HG03558 (cell line): ENCODE measurements at regions not wholly inside any gene's neighbourhood (a gene's known extent, or its start where the extent isn't known, plus 50 kb on each side); places are given as distances from the start of the nearest gene placed in this dataset.
A peak's percentile ranks its signal among the peaks of the same experiment; 100 is the strongest.
"Not testable (repeated sequence)": the region's sequence is repeated elsewhere in the genome, so short reads cannot be mapped to it uniquely, and the experiment has no call there.

Experiments
- ATAC-seq: cut with Tn5 transposase; IDR thresholded peaks from one replicate; pipeline ENCODE4 v1.9.1; 2021; ENCODE audit warnings: moderate number of reproducible peaks; ENCODE audit not compliant: unreplicated experiment; ENCODE audit errors: extremely low read depth

GRCh38 chr1:157237522-157237921 is 99.3 kb upstream of the ETV3 start:
- no peak for ATAC-seq

GRCh38 chr1:157236072-157236471 is 97.9 kb upstream of the ETV3 start:
- no peak for ATAC-seq

- no peak for ATAC-seq
Observed at GRCh38 chr1:157235307-157235706, 97.1 kb upstream of the ETV3 start.

GRCh38 chr1:157234705-157235273 is 96.6 kb upstream of the ETV3 start:
- ATAC-seq = no peak

GRCh38 chr1:157233131-157233530 is 94.9 kb upstream of the ETV3 start:
- peak; percentile 76 for ATAC-seq

- no peak for ATAC-seq
Observed at GRCh38 chr1:157231846-157232525, 93.8 kb upstream of the ETV3 start.

- ATAC-seq = no peak
Observed at GRCh38 chr1:157230500-157230899, 92.3 kb upstream of the ETV3 start.

- ATAC-seq = no peak
Observed at GRCh38 chr1:157227700-157228099, 89.5 kb upstream of the ETV3 start.

- ATAC-seq = no peak
Observed at GRCh38 chr1:157226739-157227138, 88.5 kb upstream of the ETV3 start.

GRCh38 chr1:157219600-157219999 is 81.4 kb upstream of the ETV3 start:
- no peak for ATAC-seq

- no peak for ATAC-seq
Observed at GRCh38 chr1:157219182-157219581, 81.0 kb upstream of the ETV3 start.

GRCh38 chr1:157218671-157219070 is 80.5 kb upstream of the ETV3 start:
- ATAC-seq = no peak

- ATAC-seq = no peak
Observed at GRCh38 chr1:157217486-157217885, 79.3 kb upstream of the ETV3 start.

- ATAC-seq = no peak
Observed at GRCh38 chr1:157213836-157214235, 75.6 kb upstream of the ETV3 start.

- no peak for ATAC-seq
Observed at GRCh38 chr1:157209514-157209913, 71.3 kb upstream of the ETV3 start.

- not testable (repeated sequence) for ATAC-seq
Observed at GRCh38 chr1:157205982-157206381, 67.8 kb upstream of the ETV3 start.

GRCh38 chr1:157203166-157203565 is 65.0 kb upstream of the ETV3 start:
- ATAC-seq = no peak

- ATAC-seq = no peak
Observed at GRCh38 chr1:157202331-157202730, 64.1 kb upstream of the ETV3 start.

GRCh38 chr1:157201767-157202166 is 63.6 kb upstream of the ETV3 start:
- no peak for ATAC-seq

GRCh38 chr1:157200451-157200850 is 62.3 kb upstream of the ETV3 start:
- no peak for ATAC-seq

- ATAC-seq = no peak
Observed at GRCh38 chr1:157199421-157199755, 61.2 kb upstream of the ETV3 start.

- no peak for ATAC-seq
Observed at GRCh38 chr1:157198619-157199420, 60.6 kb upstream of the ETV3 start.
